ENCODE measurements at regions not wholly inside any gene's neighbourhood (a gene's known extent, or its start where the extent isn't known, plus 50 kb on each side); places are given as distances from the start of the nearest gene placed in this dataset.

GRCh38 chr6:89028774-89029173 lies 51.8 kb upstream of the PNRC1 start:
- no peaks in the 10 kb centered on the region for H3K27me3 ChIP-seq (ENCODE audit: control insufficient read depth, insufficient read depth, low read length)
- no peak overlapping the region for H3K4me3 ChIP-seq (ENCODE audit: low read length)
- peaks cover 6% of the 10 kb centered on the region for H3K4me1 ChIP-seq (ENCODE audit: control insufficient read depth, insufficient read depth, low read length)
- H3K27ac ChIP-seq (ENCODE audit: low read depth, low read length): no peak overlapping the region
- no peak overlapping the region for H3K9ac ChIP-seq (ENCODE audit: low read length)
- H3K36me3 ChIP-seq (ENCODE audit: control insufficient read depth, insufficient read depth, low read length): no peaks in the 10 kb centered on the region

- Histone ChIP-seq H3K4me1 (ENCODE audit: control insufficient read depth, insufficient read depth, low read length) (peaks cover 15% of the 10 kb centered on the region), H3K9ac (ENCODE audit: low read length) (no peak overlapping the region), H3K4me3 (ENCODE audit: low read length) (no peak overlapping the region), H3K36me3 (ENCODE audit: control insufficient read depth, insufficient read depth, low read length) (no peaks in the 10 kb centered on the region), H3K27ac (ENCODE audit: low read depth, low read length) (no peak overlapping the region), H3K27me3 (ENCODE audit: control insufficient read depth, insufficient read depth, low read length) (no peaks in the 10 kb centered on the region)
Measured at GRCh38 chr6:89027756-89028155, 52.8 kb upstream of the PNRC1 start.

- H3K36me3 ChIP-seq (ENCODE audit: control insufficient read depth, insufficient read depth, low read length): no peaks in the 10 kb centered on the region
- no peak overlapping the region for H3K4me3 ChIP-seq (ENCODE audit: low read length)
- H3K4me1 ChIP-seq (ENCODE audit: control insufficient read depth, insufficient read depth, low read length): peaks cover 25% of the 10 kb centered on the region
- H3K27ac ChIP-seq (ENCODE audit: low read depth, low read length): no peak overlapping the region
- H3K9ac ChIP-seq (ENCODE audit: low read length): no peak overlapping the region
- H3K27me3 ChIP-seq (ENCODE audit: control insufficient read depth, insufficient read depth, low read length): no peaks in the 10 kb centered on the region
Measured at GRCh38 chr6:89026151-89026550, 54.4 kb upstream of the PNRC1 start.

DNA sequence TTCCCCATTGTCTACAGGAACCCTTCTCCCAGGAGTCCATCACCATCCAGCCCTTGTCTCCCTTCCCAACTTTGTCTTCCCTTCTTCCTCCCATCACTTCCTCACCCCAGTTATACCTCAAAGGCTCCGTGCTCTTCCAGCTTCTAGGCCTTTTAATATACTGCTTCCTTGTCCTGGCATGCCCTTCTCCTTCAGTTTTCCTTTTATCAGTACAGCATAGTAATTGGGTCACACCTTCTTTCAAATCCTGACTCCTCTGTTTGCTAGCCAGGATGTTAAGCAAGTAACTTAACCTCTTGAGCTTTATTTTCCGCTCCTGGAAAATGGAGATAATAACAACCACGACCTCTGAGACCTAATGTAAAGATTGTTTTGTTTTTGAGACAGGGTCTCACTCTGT lies 54.9 kb upstream of the PNRC1 start:
- H3K27ac ChIP-seq (ENCODE audit: low read depth, low read length): no peak overlapping the region

DNA sequence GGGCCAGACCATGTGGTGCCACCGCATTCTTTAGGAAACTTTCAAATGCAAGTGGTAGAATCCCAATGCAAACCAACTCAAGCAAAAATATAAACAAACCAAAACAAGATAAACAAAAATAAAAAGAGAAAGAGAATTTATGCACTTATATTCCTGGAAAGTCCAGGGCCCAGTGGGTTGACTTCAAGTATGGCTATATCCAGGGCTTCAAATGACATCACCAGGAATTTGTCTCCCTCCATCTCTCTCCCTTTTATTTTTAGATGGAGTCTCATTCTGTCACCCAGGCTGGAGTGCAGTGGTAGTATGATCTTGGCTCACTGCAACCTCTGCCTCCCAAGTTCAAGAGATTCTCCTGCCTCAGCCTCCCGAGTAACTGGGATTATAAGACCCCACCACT lies 56.1 kb upstream of the PNRC1 start:
- Histone ChIP-seq H3K27ac (ENCODE audit: low read depth, low read length) (peak overlapping the region; percentile 80), H3K27me3 (ENCODE audit: control insufficient read depth, insufficient read depth, low read length) (no peaks in the 10 kb centered on the region), H3K4me1 (ENCODE audit: control insufficient read depth, insufficient read depth, low read length) (peaks cover 25% of the 10 kb centered on the region), H3K9ac (ENCODE audit: low read length) (no peak overlapping the region), H3K36me3 (ENCODE audit: control insufficient read depth, insufficient read depth, low read length) (no peaks in the 10 kb centered on the region), H3K4me3 (ENCODE audit: low read length) (no peak overlapping the region)

More for the DNA sequence above, 54.9 kb upstream of the PNRC1 start:
- no peak overlapping the region for H3K4me3 ChIP-seq (ENCODE audit: low read length)
- no peaks in the 10 kb centered on the region for H3K36me3 ChIP-seq (ENCODE audit: control insufficient read depth, insufficient read depth, low read length)
- H3K9ac ChIP-seq (ENCODE audit: low read length): no peak overlapping the region
- H3K27me3 ChIP-seq (ENCODE audit: control insufficient read depth, insufficient read depth, low read length): no peaks in the 10 kb centered on the region
- H3K4me1 ChIP-seq (ENCODE audit: control insufficient read depth, insufficient read depth, low read length): peaks cover 25% of the 10 kb centered on the region

DNA sequence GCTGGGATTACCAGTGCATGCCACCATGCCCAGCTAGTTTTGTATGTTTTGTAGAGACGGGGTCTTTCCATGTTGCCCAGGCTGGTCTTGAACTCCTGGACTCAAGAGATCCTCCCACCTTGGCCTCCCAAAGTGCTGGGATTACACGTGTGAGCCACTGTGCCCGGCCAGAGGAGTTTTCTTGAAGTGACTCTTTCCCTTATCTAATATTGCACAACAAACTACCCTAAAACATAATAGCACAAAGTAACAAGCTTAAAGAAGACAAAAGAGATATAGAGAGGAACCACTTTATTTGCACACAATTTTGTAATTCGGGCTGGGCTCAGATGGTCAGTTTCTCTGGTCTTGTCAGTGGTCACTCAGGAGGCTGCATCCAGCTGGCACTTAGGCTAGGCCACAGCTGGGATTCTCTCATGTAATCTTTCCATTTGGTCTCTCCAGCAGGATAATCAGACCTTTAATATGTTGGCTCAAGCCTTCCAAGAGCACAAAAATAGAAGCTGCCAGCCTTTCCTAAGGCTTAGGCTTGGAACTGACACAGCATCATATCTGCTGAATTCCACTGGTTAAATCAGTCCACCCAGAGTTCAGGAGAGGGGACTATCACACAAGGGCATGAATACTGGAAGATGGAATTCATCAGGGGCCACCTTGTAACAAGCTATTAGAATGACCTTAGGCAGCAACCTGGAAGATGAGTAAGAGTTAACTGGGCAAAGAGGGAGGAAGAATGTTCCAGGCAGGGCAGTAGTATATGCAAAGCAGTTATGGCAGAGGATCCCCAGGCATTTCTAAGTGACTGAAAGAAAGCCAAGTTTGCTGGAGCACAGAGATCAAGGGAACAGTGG lies 56.7 kb upstream of the PNRC1 start:
- no peaks in the 10 kb centered on the region for H3K36me3 ChIP-seq (ENCODE audit: control insufficient read depth, insufficient read depth, low read length)
- H3K4me3 ChIP-seq (ENCODE audit: low read length): no peak overlapping the region
- H3K27ac ChIP-seq (ENCODE audit: low read depth, low read length): peak overlapping the region; percentile 80
- H3K9ac ChIP-seq (ENCODE audit: low read length): no peak overlapping the region
- H3K4me1 ChIP-seq (ENCODE audit: control insufficient read depth, insufficient read depth, low read length): peaks cover 25% of the 10 kb centered on the region
- H3K27me3 ChIP-seq (ENCODE audit: control insufficient read depth, insufficient read depth, low read length): no peaks in the 10 kb centered on the region

DNA sequence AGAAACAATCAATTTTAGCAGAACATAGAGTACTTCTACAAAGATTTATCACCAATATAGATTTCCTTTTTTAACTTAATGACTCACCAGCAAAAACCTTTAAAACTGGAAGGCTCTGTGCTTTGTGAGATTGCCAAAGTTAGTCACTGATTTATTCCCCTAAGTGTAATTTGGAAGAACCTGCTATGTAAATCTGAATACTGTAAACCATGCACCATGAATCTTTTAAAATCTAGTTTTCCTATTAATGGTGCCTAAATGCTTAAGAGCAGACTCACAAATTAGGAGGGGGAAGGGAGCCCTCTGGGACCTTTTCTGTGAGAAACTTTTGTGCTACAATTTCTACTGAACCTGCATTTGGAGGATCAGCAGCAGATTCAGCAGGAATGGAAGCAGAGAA lies 57.8 kb upstream of the PNRC1 start:
- no peaks in the 10 kb centered on the region for H3K27me3 ChIP-seq (ENCODE audit: control insufficient read depth, insufficient read depth, low read length)
- peaks cover 25% of the 10 kb centered on the region for H3K4me1 ChIP-seq (ENCODE audit: control insufficient read depth, insufficient read depth, low read length)
- peak overlapping the region; percentile 85 for H3K27ac ChIP-seq (ENCODE audit: low read depth, low read length)
- peak overlapping the region; percentile 18 for H3K4me3 ChIP-seq (ENCODE audit: low read length)
- no peak overlapping the region for H3K9ac ChIP-seq (ENCODE audit: low read length)
- no peaks in the 10 kb centered on the region for H3K36me3 ChIP-seq (ENCODE audit: control insufficient read depth, insufficient read depth, low read length)

DNA sequence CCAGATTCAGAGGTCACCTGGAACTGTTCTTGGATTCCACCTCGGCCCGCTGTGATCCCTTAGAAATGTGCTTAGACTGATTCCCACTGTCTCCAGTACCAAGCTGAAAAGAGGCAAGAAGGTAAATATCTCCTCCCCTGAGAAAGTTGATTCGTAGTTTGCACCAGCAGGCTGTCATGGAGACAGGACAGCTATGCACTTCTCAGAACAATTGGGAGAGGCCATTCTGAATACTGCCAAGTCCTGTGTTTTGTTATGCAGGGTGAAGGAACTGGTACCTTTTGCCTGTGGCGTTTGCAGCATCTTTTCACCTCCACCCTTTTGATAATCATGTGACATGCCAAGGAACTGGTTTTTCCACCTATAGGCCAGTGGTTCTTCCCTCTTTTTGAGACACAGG lies 58.2 kb upstream of the RNGTT start:
- peaks cover 25% of the 10 kb centered on the region for H3K4me1 ChIP-seq (ENCODE audit: control insufficient read depth, insufficient read depth, low read length)
- H3K27me3 ChIP-seq (ENCODE audit: control insufficient read depth, insufficient read depth, low read length): no peaks in the 10 kb centered on the region
- no peak overlapping the region for H3K4me3 ChIP-seq (ENCODE audit: low read length)
- no peak overlapping the region for H3K9ac ChIP-seq (ENCODE audit: low read length)
- peak overlapping the region; percentile 85 for H3K27ac ChIP-seq (ENCODE audit: low read depth, low read length)
- H3K36me3 ChIP-seq (ENCODE audit: control insufficient read depth, insufficient read depth, low read length): no peaks in the 10 kb centered on the region

- Histone ChIP-seq H3K4me1 (ENCODE audit: control insufficient read depth, insufficient read depth, low read length) (no peaks in the 10 kb centered on the region), H3K4me3 (ENCODE audit: low read length) (no peak overlapping the region), H3K9ac (ENCODE audit: low read length) (no peak overlapping the region), H3K27me3 (ENCODE audit: control insufficient read depth, insufficient read depth, low read length) (no peaks in the 10 kb centered on the region), H3K36me3 (ENCODE audit: control insufficient read depth, insufficient read depth, low read length) (no peaks in the 10 kb centered on the region), H3K27ac (ENCODE audit: low read depth, low read length) (no peak overlapping the region)
Measured at GRCh38 chr6:89015971-89016370, 52.6 kb upstream of the RNGTT start.

DNA sequence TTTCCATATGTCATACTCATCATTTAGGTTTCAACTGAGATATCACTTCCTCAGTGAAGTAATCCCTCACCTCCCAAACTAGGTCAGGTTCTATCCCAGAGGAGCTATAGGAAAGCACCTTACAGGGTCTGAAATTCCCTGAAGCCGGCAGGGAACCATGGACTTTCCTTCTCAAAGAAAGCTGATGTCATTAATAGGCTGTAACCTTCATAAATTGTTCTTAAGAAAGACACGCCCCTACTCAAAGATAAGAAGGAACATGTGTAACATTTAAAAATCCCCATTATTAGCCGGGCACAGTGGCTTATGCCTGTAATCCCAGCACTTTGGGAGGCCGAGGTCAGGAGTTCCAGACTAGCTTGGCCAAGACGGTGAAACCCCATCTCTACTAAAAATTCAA lies 50.0 kb upstream of the RNGTT start:
- H3K4me1 ChIP-seq (ENCODE audit: control insufficient read depth, insufficient read depth, low read length): no peaks in the 10 kb centered on the region
- no peak overlapping the region for H3K4me3 ChIP-seq (ENCODE audit: low read length)
- H3K27me3 ChIP-seq (ENCODE audit: control insufficient read depth, insufficient read depth, low read length): no peaks in the 10 kb centered on the region
- H3K36me3 ChIP-seq (ENCODE audit: control insufficient read depth, insufficient read depth, low read length): no peaks in the 10 kb centered on the region
- no peak overlapping the region for H3K9ac ChIP-seq (ENCODE audit: low read length)
- no peak overlapping the region for H3K27ac ChIP-seq (ENCODE audit: low read depth, low read length)
